K562 (cell line): ENCODE measurements at regions not wholly inside any gene's neighbourhood (a gene's known extent, or its start where the extent isn't known, plus 50 kb on each side); places are given as distances from the start of the nearest gene placed in this dataset.

Experiments used
- ESRRA ChIP-seq: fragments of 450-650 bp; IDR thresholded peaks from 2 replicates; pipeline ENCODE4 v1.6.1; 2014; ENCODE audit warnings: low read depth, mild to moderate bottlenecking, moderate library complexity, borderline replicate concordance
- ZNF639 ChIP-seq, 2 experiments: fragments of 200-800 bp in 1 of 2; sonication (Bioruptor generic) in 1 of 2; sonication (generic) in 1 of 2; formaldehyde crosslinking in 1 of 2; IDR thresholded peaks in 1 of 2; conservative IDR thresholded peaks in 1 of 2; 2 replicates each; pipeline versions ENCODE4 v1.5.0 to v1.6.1; 2016 to 2020; ENCODE audit warnings: missing compliant biosample characterization in 1 of 2, missing genetic modification characterization in 1 of 2, missing genetic modification reagents in 1 of 2
- TF ChIP-seq, protein P1 (sequence below): fragments of 250-450 bp; sonication (Bioruptor Pico); IDR thresholded peaks from 2 replicates; pipeline ENCODE4 v1.9.0; 2021; ENCODE audit warnings: mild to moderate bottlenecking

GRCh38 chr10:2118201-2118600 is 380.9 kb upstream of the ADARB2 start:
- no peak for TF ChIP-seq ESRRA
- TF ChIP-seq, protein P1, sequence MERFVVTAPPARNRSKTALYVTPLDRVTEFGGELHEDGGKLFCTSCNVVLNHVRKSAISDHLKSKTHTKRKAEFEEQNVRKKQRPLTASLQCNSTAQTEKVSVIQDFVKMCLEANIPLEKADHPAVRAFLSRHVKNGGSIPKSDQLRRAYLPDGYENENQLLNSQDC (CRISPR knock-in tag) = no peak
- no peak for TF ChIP-seq ZNF639 (CRISPR knock-in tag; conservative IDR thresholded peaks at IDR 0.05 in 1 of 2, IDR thresholded peaks at IDR 0.05 in 1 of 2)
